Ishikawa (cell line): ENCODE measurements at regions not wholly inside any gene's neighbourhood (a gene's known extent, or its start where the extent isn't known, plus 50 kb on each side); places are given as distances from the start of the nearest gene placed in this dataset.

Source experiments
- CEBPB ChIP-seq: IDR thresholded peaks from 2 replicates; pipeline ENCODE4 v1.6.1; 2012
- CREB1 ChIP-seq: IDR thresholded peaks from 2 replicates; pipeline ENCODE4 v1.6.1; 2012; ENCODE audit warnings: low read depth
- EGR1 ChIP-seq: IDR thresholded peaks from 2 replicates; pipeline ENCODE4 v1.6.1; 2012
- EP300 ChIP-seq: IDR thresholded peaks from 2 replicates; pipeline ENCODE4 v1.6.1; 2012; ENCODE audit warnings: borderline replicate concordance
- FOXM1 ChIP-seq: IDR thresholded peaks from 2 replicates; pipeline ENCODE4 v1.6.1; 2012; ENCODE audit warnings: low read depth, borderline replicate concordance
- NFIC ChIP-seq: IDR thresholded peaks from 2 replicates; pipeline ENCODE4 v1.6.1; 2012
- RAD21 ChIP-seq: IDR thresholded peaks from 2 replicates; pipeline ENCODE4 v1.6.1; 2012; ENCODE audit warnings: low read depth
- TAF1 ChIP-seq: IDR thresholded peaks from 2 replicates; pipeline ENCODE4 v1.6.1; 2012; ENCODE audit warnings: low read depth, mild to moderate bottlenecking
- TCF12 ChIP-seq: IDR thresholded peaks from 2 replicates; pipeline ENCODE4 v1.6.1; 2012; ENCODE audit warnings: low read depth
- TEAD4 ChIP-seq: IDR thresholded peaks from 2 replicates; pipeline ENCODE4 v1.6.1; 2012
- YY1 ChIP-seq: IDR thresholded peaks from 2 replicates; pipeline ENCODE4 v1.6.1; 2012; ENCODE audit warnings: low read depth
- ZBTB7A ChIP-seq: IDR thresholded peaks from 2 replicates; pipeline ENCODE4 v1.6.1; 2012; ENCODE audit warnings: low read depth
- TF ChIP-seq, protein P1 (sequence below): IDR thresholded peaks from 2 replicates; pipeline ENCODE4 v1.6.1; 2012
- TF ChIP-seq, protein P2 (sequence below): IDR thresholded peaks from 2 replicates; pipeline ENCODE4 v1.6.1; 2012
- TF ChIP-seq, protein P3 (sequence below): IDR thresholded peaks from 2 replicates; pipeline ENCODE4 v1.6.1; 2012; ENCODE audit warnings: low read depth, mild to moderate bottlenecking

DNA sequence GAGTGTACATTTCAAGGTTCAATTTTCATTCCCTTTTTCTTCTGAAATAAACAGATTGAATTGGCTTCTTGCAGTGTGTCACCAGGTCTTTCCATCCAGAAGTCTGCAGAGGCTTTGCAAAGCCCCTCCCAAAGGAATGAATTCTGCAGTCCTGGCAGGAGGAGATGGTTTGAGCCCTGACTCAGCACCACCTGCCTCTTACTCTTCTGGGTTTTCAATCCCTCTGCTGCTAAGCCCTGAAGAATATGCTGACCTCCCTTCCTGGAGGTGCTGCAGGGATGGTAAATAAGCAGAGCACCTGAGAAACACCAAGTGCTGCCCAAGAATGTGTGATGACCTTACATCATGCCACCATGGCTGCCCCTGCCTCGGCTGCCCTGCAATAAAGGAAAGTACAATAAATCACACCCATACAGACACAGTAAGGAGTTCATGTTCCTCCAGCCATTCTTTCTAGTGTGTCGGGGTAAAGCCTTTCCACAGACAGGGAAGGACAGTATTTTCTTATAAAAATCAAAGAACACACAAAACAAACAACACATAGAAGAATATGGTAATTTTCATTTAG is 209.2 kb downstream of the ZNF326 start:
- no peak for TF ChIP-seq TCF12
- TF ChIP-seq, protein P1, sequence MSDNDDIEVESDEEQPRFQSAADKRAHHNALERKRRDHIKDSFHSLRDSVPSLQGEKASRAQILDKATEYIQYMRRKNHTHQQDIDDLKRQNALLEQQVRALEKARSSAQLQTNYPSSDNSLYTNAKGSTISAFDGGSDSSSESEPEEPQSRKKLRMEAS: no peak
- TF ChIP-seq EGR1: no peak

DNA sequence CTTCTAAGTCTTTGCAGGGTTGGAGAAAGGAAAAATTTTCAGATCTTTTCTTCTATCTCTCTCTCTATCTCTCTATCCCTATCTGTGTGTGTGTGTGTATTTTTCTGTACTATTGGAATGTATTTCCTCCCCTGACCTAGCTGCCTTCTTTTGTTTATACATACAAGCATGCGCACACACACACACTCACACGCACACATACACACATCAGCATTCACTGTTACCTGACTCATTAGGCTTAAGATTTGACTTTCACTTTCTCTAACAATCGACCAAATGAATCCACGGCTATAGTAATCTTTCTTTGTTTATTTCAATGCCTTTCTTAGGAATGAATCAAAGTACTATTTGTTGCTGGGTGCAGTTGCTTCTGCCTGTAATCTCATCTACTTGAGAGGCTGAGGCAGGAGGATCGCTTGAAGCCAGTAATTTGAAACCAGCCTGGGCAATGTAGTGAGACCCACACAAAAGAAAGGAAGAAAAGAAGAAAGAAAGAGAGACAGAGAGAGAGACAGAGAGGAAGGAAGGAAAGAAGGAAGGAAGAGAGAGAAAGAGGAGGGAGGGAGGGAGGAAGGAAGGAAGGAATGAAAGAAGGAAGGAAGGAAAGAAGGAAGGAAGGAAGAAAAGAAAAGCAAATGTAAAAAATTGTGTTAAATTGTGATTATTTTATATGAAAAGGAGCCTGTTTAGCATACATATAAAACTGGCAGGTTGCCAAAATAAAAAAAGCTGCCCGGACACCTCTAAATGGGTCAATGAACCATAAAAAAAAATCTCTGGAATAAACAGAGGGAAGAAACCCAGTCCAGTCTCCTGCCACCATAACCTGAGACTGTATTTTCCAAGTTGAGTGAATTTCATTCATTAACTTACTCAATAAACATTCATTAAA is 206.8 kb downstream of the ZNF326 start:
- TF ChIP-seq NFIC (peak; percentile 48; the same call in 1 of the 2 replicates), TAF1 (no peak)

DNA sequence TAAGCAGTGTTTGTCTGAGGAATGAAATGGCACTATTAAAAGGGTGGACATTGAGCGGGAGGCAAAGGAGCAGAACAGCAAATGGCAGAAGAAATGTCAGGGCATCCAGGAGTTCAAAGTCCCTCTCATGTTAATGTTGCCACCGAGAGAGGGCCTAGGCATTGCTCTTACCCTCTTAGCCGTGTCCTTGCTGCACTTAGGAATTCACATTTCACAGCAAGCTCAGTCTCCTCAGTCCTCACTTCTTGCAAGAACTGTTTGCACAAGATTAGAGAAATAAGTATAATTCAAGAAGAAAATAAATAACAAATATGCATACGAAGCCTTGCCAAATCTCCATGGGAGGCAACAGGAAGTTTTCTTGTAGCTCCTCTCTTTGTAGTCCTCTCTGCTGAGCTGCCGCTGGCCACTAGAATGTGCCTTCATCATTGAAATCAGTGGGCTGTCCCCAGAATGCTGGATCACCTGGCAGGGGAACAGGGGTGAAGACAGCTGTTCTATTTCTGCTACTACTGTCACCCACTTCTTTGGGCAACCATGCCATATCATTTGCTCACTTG is 205.8 kb downstream of the ZNF326 start:
- no peak for TF ChIP-seq CEBPB
- TF ChIP-seq ZBTB7A: no peak
- no peak for TF ChIP-seq FOXM1
- TF ChIP-seq, protein P2, sequence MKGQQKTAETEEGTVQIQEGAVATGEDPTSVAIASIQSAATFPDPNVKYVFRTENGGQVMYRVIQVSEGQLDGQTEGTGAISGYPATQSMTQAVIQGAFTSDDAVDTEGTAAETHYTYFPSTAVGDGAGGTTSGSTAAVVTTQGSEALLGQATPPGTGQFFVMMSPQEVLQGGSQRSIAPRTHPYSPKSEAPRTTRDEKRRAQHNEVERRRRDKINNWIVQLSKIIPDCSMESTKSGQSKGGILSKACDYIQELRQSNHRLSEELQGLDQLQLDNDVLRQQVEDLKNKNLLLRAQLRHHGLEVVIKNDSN: no peak
- TF ChIP-seq, protein P1: no peak
- no peak for TF ChIP-seq NFIC
- TF ChIP-seq EP300: no peak
- TF ChIP-seq YY1: no peak
- TF ChIP-seq CREB1: no peak
- TF ChIP-seq EGR1: no peak

DNA sequence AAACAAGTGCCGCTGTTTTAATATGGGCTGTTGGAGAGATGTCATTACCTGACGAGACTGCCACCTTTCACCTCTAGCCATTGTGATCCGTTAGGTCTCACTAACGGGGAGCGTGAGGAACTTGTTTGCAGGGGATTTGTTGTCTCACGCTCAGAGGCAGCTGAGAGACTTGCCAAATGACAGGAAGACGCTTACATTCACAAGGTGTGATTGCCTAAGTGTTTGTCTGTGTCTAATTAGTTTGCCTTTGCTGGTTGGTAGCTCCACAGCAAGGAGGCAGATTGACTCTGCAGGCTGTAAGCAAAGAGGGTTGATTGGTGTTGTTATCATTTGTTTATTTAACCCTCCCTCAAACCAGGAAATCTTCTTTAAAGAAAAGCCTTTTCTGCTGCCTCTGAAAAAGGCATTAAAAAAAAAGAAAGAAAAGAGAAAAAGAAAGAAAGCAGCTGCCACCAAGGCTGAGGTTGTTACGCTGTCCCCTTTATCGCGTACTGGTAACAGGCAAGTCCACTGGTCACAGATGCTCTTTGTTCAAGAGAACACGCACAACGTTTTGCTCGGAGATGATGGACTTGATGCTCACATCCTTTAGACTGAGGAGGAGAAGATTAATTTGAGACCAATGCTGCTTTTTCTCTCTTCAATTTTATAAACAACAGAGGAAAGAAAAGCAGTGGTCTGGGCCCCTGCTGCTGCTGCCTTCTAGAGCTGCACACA is 203.9 kb downstream of the ZNF326 start:
- TF ChIP-seq EP300 (no peak), YY1 (no peak), NFIC (no peak), CEBPB (no peak), ZBTB7A (no peak), TCF12 (no peak), TEAD4 (no peak), TAF1 (no peak), RAD21 (no peak), CREB1 (no peak)
- TF ChIP-seq, protein P3, sequence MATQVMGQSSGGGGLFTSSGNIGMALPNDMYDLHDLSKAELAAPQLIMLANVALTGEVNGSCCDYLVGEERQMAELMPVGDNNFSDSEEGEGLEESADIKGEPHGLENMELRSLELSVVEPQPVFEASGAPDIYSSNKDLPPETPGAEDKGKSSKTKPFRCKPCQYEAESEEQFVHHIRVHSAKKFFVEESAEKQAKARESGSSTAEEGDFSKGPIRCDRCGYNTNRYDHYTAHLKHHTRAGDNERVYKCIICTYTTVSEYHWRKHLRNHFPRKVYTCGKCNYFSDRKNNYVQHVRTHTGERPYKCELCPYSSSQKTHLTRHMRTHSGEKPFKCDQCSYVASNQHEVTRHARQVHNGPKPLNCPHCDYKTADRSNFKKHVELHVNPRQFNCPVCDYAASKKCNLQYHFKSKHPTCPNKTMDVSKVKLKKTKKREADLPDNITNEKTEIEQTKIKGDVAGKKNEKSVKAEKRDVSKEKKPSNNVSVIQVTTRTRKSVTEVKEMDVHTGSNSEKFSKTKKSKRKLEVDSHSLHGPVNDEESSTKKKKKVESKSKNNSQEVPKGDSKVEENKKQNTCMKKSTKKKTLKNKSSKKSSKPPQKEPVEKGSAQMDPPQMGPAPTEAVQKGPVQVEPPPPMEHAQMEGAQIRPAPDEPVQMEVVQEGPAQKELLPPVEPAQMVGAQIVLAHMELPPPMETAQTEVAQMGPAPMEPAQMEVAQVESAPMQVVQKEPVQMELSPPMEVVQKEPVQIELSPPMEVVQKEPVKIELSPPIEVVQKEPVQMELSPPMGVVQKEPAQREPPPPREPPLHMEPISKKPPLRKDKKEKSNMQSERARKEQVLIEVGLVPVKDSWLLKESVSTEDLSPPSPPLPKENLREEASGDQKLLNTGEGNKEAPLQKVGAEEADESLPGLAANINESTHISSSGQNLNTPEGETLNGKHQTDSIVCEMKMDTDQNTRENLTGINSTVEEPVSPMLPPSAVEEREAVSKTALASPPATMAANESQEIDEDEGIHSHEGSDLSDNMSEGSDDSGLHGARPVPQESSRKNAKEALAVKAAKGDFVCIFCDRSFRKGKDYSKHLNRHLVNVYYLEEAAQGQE: no peak
- TF ChIP-seq, protein P1: no peak
- TF ChIP-seq, protein P2: no peak

DNA sequence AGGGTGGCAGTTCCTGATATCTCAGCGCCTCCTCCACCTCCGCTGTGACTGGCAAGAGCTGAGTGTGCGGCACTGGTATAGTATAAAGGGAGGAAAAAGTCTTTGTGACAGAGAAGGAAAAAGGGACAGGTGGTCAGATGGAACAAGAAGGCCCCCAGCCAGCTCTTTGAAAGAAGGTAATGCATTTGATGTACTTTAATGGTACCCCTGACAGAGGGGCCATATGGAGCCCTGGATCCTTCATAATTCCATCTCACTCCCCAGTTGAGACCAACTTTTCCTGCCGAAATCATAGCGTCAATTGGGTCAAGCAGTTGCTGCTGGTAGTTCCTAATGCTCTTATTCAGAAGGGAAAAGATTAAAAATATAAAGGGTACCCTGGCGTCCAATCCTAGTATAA is 198.2 kb downstream of the ZNF326 start:
- TF ChIP-seq TEAD4: no peak

DNA sequence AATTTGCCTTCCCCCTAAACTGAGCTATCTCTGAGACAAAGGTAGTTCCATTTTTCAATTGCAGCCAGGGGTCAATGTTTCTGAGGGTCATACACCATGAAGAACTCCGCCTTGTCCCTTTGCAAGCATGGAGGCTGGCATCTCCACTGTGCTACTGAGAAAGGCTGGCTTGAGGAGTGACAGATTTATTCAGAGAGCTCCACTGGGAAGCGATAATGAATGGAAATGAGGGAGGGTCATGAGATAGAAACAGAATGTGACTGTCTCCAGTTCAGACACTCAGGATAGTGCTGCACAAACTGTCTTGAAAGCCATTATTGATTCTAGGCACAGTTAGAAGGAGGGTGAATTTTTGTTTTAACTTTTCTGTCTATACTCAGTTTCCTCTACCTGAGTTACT is 197.5 kb downstream of the ZNF326 start:
- TF ChIP-seq, protein P3: no peak
- TF ChIP-seq RAD21 (no peak), FOXM1 (no peak), EGR1 (no peak), EP300 (no peak), TAF1 (no peak), TEAD4 (no peak), CEBPB (no peak), YY1 (no peak), CREB1 (no peak), NFIC (no peak), TCF12 (no peak), ZBTB7A (no peak)
- TF ChIP-seq, protein P2: no peak
- TF ChIP-seq, protein P1: no peak
